ENCODE measurements at regions not wholly inside any gene's neighbourhood (a gene's known extent, or its start where the extent isn't known, plus 50 kb on each side); places are given as distances from the start of the nearest gene placed in this dataset.

DNA sequence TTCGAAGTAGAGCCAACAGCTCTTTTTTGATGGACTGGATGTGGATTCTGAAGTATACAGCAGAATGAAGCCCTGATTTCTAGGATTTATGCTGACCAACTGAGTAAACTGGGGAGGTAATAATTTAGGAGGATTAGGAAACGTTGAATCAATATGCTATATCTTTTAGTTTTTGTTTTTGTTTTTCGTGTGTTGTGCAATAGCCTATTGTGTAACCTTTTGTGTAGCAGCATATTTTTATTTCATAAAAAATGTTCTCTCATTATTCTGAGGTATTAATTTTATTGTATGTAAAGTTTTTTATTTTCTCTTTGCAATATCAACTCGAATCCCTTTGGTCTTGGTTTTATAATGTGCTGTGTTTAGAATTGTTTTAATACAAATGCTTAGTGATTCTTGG lies 902.3 kb downstream of the EFNA5 start:
- DNase-seq, result no peak

DNA sequence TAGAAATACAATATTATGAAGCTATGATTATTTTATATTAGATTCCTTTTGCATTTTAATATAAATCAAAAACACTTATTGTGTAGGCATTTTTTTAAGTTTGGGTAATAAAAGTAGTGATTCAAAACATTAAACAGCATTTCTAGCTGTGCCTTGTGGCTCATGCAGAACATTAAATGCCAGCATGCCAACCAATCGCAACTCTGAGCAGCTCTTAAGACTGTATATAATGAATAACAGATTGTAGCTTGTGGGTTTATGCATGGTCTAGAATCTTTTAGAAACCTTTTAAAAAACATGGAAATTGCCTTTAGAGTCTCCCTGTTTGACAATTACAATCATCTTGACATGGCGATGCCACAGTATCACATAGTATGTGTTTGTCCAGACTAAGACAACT lies 903.8 kb downstream of the EFNA5 start:
- DNase-seq, result no peak

DNA sequence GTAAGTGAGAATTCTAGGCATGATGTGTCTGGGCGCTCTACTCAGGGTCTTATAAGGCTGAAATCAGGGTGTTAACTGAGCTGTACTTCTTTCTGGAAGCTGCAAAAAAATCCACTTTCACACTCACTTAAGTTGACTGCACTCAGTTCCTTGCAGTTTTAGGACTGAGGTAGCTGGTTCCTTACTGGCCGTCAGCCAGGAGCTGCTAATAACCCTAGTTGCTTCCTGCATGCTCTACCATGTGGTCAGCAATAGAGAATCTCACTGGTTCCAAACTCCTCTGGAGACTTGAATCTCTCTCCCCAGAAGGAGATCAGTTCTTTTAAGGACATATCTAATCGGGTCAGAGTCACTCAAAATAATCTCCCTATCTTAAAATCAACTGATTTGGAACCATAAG lies 911.2 kb downstream of the EFNA5 start:
- no peak for DNase-seq

DNA sequence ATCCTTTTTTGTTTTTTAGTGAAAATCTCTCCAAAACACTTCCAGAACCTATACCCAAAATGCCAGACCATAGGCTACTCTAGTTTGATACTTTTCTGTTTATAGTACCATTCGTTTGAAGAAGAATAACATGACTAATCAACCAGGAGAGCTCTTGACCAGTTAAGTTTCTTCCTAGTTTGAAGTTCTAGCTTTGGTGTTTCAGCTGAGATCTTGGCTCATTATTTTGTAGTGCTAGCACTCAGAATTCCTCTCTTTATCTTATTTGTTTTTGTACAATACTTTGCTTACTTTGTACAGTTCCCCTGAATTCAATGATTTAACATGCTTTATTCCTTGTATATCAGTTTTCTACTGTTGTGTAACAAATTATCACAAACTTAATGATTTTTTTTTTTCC lies 911.6 kb downstream of the EFNA5 start:
- DNase-seq, result no peak

DNA sequence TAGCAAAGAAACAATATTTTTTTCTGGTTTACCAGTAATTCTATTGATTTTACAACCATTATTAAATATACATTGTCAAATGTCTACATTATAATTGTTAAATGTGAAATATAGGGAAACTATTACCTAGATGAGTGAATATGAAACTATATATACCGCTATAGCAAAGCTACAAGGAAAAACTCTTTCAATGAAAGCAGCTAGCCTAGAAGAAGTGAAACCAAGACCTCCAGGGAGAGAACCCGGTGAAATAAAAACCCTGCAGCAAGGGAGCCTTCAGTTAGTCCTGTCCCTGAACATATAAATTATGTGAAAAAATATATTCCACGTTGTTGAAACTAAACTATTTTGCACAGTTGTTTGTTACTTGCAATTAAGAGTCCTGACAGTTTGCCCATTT lies 913.1 kb downstream of the EFNA5 start:
- DNase-seq, result no peak

DNA sequence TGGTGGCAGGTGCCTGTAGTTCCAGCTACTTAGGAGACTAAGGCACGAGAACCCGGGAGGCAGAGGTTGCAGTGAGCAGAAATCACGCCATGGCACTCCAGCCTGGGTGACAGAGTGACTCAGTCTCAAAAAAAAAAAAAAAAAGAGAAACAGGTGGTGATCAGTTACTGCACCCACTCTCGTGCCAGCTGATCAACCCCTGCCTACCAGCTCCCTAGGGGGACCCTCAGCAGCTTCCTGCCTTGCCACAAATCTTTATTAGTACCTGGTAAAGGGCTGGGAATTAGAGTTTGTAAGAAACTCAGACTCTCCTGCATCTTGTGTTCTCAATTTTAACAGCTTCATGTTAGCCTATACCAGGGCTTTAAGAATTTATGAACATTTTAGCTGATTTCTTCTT lies 914.9 kb downstream of the EFNA5 start:
- DNase-seq, result no peak

DNA sequence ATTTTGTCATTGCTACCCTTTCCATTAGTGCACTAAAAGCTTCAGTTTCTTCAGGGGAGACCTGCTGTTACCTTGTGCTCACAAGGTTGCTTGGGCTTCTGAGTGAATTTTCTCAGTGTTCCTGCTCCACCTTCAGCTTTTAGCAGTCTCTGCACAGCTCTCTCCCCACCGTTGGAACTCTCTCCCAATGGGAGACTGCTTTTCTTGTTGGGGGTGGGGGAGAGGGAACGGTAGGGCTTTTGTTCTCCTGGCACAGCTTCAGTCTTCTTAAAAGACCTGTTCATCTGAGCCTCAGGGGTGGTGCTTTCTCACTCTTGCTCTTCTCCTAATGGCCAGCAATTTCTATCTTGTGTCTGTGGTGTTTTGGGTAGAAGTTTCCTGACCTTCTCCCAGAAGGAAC lies 915.7 kb downstream of the EFNA5 start:
- DNase-seq, result no peak

DNA sequence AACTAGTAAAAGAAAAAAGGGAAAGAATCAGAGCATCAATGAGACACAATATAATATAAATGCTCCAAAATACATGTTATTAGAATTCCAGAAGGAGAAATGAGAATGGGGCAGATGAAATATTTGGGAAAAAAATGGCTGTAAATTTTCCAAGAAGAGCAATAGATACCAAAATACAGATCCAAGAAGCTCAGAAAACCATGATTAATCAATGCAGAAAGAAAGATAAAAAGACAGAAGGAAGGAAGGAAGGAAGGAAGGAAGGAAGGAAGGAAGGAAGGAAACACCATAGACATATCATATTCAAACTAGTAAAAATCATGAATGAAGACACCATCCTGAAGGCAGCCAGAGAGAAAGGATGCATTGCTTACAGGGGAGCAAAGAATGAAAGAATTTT lies 920.9 kb downstream of the EFNA5 start:
- no peak for DNase-seq

DNA sequence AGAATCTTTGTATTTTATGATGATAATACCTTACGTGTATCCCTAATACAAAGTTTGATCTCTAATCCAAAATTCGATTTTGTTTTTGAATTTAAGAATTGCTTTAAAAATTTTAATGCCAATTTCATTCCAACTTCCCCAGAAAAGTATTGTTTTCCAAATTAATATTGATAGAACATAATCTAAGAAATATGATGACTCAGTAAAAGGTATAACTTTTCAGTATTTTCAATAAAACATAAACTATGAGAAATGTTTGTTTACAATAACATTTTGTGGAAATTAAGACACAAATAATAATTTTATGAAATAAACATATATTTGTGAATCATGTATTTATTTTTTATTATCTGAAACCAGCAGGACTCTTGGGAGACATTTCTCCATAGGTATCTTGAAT lies 931.6 kb downstream of the EFNA5 start:
- DNase-seq, result no peak

DNA sequence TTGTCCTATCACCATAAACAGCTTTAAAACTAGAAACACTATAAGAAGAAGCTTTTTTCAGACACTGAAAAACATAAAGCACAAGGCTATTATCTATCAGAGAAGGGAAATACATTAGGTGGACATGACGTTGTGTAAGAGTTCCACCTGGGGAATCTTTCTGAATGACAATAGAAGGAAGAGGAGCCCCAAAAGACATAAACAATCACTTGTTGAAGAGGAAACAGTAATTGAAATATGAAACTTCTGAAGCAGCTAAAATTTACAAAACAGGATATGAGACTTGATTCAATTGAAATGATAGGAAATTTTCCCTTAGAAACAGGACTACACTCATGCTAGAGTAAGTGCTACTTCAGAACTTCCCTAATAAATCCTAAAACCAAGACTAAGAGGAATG lies 933.6 kb downstream of the EFNA5 start:
- DNase-seq, result no peak

DNA sequence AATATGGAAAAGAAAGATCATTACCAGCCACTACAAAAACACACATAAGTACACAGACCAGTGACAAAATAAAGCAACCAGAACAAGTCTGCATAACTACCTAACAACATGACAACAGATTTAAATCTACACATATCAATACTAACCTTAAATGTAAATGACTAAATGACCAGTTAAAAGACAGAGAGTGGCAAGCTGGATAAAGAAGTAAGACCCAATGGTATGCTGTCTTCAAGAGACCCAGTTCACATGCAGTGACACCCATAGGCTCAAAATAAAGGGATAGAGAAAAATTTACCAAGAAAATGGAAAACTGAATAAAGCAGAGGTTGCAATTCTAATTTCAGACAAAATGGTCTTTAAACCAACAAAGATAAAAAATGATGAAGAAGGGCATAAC lies 938.1 kb downstream of the EFNA5 start:
- no peak for DNase-seq

DNA sequence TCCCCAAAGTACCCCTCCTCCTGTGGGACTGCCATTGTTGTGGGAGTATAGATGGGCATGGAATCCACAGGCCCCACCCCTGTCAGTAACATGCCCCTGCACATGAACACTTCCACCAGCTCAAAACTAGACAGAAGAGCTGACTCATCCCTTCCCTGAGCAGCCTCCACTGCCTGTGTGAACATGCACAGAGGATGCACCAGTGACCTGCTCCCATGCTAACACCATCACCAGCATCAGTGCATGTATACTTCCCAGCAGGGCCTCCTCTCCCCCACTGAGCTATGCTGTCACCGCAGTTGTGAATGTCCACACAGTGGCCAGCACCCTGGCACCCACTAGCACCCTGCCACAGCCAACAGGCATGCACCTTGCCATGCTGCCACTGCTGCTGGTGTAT lies 939.8 kb downstream of the EFNA5 start:
- no peak for DNase-seq

DNA sequence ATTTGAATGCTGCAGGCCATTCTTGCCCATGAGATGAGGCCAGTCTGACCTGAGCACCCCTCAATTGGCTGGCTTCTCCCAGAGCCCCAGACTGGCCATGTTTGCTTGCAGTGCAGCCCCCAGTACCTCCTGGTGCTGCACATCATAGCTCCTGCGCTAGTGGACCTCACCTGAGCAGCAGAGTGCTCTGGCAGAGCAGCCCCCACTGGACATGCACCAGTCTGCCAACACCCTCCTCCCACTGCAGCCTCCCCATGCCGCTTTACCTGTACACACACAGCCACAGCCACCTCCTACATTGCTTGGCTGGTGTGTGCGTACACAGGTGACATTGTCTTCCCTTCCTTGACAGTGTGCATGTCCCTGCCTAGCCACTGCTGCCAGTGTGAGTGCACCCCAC lies 940.2 kb downstream of the EFNA5 start:
- no peak for DNase-seq

DNA sequence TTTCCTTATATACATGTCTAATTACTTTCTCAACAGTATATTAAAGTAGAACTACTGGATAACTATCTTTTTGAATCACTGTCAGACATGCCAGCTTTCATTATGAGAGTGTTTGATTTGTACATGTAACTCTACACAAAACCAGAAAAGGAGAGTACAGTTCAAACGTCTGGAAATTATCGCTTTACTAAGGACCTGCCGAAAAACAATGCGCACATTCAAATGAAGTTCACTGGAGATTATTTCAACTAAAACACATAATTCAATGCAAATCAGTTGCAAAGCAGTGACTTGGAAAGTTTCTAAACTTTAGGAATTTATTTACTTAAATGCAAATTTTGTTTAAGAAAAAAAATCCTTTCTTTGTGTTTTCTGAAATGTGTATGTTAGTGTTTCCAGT lies 942.5 kb downstream of the EFNA5 start:
- no peak for DNase-seq

DNA sequence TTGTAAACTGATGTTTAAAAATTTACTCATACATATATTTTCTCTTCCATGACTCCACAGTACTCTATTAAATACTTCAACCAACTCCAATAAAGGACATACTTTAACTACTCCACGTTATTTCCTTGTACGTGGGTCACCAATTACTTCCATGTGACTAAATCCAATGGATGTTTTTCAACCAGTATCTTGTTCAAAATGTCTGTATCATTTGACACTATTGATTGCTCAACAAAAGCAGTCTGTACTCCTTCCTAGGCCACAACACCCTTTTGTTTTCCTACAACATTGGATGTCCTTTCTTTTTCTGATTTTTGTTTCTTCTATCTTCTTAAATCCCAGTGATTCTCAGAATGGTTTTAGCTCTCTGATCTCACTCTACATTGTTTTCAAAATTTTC lies 943.7 kb downstream of the EFNA5 start:
- DNase-seq, result no peak

DNA sequence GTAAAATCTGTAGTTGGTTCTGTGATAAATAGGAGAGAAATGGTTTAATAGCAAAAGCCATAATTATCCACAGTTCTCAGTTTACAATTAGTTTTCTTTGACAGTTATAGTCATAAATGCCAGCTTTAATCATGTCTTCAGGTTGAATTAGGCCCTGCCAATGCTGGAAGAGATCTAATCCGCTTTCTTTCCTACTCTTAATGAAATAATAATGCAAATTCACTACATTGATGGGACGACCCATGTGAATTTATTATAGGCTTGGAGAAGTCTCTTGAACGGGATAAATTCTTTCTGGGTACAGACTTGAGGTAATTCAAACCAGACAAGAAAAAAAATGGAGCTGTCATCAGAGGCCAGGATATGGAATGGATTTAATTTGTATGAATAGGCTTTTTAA lies 950.4 kb downstream of the EFNA5 start:
- no peak for DNase-seq

DNA sequence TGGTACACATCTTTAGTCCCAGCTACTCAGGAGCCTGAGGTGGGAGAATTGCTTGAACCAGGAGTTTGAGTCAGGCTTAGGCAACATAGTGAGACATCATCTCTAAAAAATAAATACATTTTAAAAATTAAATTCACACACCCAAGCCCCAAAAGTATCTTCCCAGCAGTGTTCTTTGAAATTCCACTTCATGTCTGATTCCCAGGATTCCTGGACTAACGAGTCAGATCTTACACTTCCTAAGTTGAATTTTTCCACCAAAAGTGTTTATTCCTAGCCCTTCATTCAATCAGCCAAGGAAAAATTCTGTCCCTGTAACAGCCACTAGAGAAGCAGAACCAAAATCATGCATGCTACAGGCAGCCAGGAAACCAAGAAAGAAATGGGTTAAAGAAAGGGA lies 970.9 kb downstream of the EFNA5 start:
- no peak for DNase-seq

DNA sequence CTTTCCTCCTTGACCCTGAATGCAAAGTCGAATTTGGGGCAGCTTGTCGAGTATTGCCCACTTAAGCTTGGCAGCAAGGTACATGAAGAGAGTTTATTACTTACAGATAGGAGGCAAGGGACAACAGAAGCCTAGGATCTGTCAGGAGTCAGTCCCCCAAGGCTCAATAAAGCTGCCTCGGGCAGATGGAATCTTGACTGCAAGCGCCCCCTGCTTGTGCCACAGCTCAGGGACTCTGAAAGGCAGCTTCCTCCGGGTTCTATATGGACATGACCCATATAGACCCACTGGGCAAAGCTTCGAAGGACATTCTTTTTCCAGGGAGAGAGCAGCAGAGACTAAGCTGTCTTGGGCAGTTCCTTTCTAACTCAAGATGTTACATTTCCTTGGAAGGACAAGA lies 971.5 kb downstream of the EFNA5 start:
- no peak for DNase-seq

DNA sequence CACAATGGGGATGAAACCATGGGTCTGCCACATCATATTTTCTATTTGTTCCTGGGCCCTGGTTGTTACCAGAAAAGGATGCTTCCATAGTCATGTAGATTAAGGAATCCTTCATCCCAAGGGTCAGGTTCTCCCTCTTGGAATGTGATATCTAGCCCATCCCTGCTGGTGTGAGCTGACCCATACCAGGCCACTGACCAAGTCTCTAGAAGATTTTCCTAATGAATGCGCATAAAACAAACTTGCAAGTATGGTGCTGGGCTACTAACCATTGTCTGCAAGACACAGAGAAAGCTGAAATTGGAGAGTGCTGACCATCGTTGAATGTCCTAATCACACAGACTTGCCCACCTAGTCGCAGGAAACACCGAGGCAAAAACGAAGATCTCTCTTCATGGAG lies 972.6 kb downstream of the EFNA5 start:
- DNase-seq, result no peak

DNA sequence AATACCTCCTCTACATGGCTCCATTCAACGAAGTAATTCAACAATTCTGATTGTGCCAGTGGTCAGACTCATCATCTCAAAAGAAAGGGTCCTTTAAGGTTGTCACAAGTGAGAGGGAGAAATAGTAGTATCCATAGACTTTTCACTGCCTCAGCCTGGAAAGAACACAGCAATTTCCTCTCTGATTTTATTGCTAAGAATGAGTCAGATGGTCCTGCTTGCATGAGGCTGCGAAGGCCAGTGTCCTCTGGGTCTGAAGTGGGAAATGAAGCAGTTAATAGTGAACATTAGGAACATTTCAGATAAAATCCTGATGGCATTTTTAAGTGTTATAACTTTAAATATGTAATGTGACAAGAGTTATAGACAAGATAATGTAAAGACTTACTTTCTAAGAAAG lies 979.0 kb downstream of the EFNA5 start:
- no peak for DNase-seq

DNA sequence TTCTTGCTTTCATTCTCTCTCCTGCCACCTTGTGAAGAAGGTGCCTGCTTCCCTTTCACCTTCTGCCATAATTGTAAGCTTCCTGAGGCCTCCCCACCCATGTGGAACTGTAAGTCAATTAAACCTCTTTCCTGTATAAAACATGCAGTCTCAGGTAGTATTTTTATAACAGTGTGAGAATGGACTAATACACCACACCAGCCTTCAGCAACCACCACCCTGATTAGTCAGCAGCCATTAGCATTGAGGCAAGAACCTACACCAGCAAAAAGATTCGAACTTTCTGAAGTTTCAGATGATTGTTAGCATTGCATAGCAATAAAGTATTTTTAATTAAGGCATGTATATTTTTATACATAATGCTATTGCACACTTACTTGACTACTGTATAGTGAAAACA lies 980.2 kb downstream of the EFNA5 start:
- no peak for DNase-seq

DNA sequence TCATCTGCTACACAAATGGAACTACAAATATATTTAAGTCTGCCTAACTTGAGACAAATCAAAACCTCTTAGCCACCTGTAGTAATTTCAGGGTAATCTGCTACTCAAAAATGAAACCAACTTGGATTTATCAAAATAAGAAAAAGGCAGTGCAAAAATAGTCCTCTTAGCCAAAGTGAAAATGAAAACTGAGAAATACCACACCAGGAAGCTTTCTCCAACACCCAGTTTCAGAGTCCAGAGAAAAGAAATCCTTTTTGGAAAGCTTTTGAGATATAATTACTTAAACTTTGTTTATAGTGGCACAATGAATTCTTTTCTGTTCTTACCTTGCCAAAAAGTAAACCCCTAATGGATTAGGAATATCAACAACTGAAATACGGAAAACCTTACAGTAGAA lies 990.4 kb downstream of the EFNA5 start:
- DNase-seq, result no peak

DNA sequence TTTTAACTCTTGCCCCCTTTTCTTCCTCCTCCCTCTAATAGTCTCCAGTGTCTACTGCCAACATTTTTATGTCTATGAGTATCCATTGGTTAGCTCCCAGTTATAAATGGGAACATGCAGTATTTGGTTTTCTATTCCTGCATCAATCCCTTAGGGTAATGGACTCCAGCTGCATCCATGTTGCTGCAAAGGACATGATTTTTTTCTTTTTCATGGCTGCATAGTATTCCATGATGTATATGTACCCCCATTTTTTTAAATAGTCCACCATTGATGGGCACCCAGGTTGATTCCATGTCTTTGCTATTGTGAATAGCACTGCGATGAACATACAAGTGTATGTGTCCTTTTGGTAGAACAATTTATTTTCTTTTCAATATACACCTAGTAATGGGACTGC lies 993.7 kb downstream of the EFNA5 start:
- DNase-seq, result no peak

DNA sequence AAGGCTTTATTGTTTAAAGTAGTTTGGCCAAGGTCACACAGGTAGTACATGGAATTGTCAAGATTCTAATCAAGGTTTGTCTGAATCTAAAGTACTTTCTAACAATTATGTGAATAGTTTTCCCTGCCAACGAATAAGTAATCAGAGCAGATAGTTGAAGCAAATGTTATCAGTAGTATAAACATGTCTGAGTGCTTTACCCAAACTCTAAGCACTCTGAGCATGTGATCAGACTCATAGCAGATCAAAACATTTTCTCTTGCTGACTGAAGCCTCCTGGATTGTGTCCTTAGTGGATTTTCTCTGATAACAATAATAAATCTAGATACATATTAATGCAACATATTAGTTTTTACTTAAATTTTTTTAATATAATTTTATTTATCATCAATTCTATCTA lies 995.0 kb downstream of the EFNA5 start:
- DNase-seq, result no peak

DNA sequence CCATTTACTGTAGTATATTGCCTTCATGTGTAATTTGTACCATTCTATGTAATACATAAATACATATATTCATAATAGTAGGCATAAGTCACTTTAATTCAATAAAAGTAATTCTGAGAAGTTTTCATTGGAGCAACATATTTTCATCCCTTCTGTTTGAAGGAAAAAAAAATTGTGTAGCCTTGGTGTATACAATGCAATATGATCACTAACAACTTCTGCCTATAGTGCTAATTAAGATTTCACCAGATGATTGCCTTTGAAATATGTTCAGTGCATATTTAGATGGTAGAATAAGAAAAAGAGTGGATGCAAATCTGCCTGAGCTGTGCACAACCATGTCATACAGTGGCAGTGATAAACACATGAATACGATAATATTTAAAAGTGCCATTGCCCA lies 996.8 kb downstream of the EFNA5 start:
- no peak for DNase-seq

DNA sequence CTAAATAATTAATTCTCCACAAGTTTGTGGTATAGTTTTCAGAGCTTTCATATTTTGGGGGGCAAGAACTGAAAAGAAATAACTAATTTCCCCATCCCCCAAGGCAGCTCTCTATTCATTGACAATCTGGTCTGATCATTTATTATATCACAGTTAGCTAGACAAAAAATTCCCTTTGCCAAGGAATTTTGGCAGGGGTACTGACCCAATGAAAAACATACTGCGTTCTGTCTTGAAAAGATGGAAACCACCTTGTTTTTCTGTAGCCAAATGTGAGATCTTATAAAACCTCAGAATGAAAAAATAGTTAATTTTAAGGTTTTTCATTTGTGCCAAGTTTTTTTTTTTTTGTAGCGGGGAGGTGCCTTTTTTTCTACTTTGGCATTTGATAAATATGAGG lies 1008.9 kb downstream of the EFNA5 start:
- no peak for DNase-seq

DNA sequence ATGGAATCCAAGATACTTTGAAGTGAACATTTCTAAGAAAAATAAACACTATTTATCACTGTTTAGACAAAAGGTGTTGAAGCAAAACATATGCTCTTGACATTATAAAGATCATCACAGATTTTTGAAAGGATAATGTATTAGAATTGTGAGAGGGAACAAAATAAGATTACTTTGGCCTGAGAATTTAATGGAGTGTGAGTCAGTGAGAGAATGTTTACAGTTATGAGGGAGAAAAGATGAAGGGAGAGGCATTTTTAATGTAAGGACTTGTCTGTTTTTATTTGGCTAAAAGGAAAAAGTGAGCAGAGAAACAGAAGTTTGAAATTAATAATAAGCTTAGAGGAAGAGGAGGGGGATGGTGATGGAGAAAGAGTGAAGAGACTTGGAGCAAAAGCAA lies 1010.1 kb downstream of the EFNA5 start:
- no peak for DNase-seq

Data from CD4-positive, alpha-beta T cell treated with Interferon alpha-2 for 1 hour (primary cell).